ENCODE measurements at regions not wholly inside any gene's neighbourhood (a gene's known extent, or its start where the extent isn't known, plus 50 kb on each side); places are given as distances from the start of the nearest gene placed in this dataset.
"Not testable (repeated sequence)": the region's sequence is repeated elsewhere in the genome, so short reads cannot be mapped to it uniquely, and the experiment has no call there.

GRCh38 chr10:6984971-6985370 is 404.9 kb upstream of the PRKCQ start:
- DNase-seq (ENCODE audit: low read depth in 2 of 2) = no peak

GRCh38 chr10:6984016-6984415 is 403.9 kb upstream of the PRKCQ start:
- not testable (repeated sequence) for DNase-seq (ENCODE audit: low read depth in 2 of 2)

GRCh38 chr10:6980353-6980752 is 400.3 kb upstream of the PRKCQ start:
- no peak for DNase-seq (ENCODE audit: low read depth in 2 of 2)

GRCh38 chr10:6979371-6979770 is 399.3 kb upstream of the PRKCQ start:
- DNase-seq (ENCODE audit: low read depth in 2 of 2) = no peak

GRCh38 chr10:6978187-6978627 is 398.1 kb upstream of the PRKCQ start:
- no peak for DNase-seq (ENCODE audit: low read depth in 2 of 2)

GRCh38 chr10:6977398-6978186 is 397.5 kb upstream of the PRKCQ start:
- no peak for DNase-seq (ENCODE audit: low read depth in 2 of 2)

- DNase-seq (ENCODE audit: low read depth in 2 of 2) = no peak
Observed at GRCh38 chr10:6973899-6974298, 393.8 kb upstream of the PRKCQ start.

GRCh38 chr10:6972226-6972625 is 392.1 kb upstream of the PRKCQ start:
- no peak for DNase-seq (ENCODE audit: low read depth in 2 of 2)

- DNase-seq (ENCODE audit: low read depth in 2 of 2) = no peak
Observed at GRCh38 chr10:6969659-6970058, 389.6 kb upstream of the PRKCQ start.

GRCh38 chr10:6964543-6964942 is 384.5 kb upstream of the PRKCQ start:
- DNase-seq (ENCODE audit: low read depth in 2 of 2) = no peak

GRCh38 chr10:6962576-6962975 is 382.5 kb upstream of the PRKCQ start:
- no peak for DNase-seq (ENCODE audit: low read depth in 2 of 2)

- no peak for DNase-seq (ENCODE audit: low read depth in 2 of 2)
Observed at GRCh38 chr10:6958711-6959110, 378.6 kb upstream of the PRKCQ start.

- DNase-seq (ENCODE audit: low read depth in 2 of 2) = no peak
Observed at GRCh38 chr10:6958254-6958653, 378.2 kb upstream of the PRKCQ start.

- DNase-seq (ENCODE audit: low read depth in 2 of 2) = no peak
Observed at GRCh38 chr10:6957851-6958250, 377.8 kb upstream of the PRKCQ start.

- no peak for DNase-seq (ENCODE audit: low read depth in 2 of 2)
Observed at GRCh38 chr10:6956562-6956961, 376.5 kb upstream of the PRKCQ start.

GRCh38 chr10:6953271-6953801 is 373.3 kb upstream of the PRKCQ start:
- no peak for DNase-seq (ENCODE audit: low read depth in 2 of 2)

- no peak for DNase-seq (ENCODE audit: low read depth in 2 of 2)
Observed at GRCh38 chr10:6951732-6952131, 371.7 kb upstream of the PRKCQ start.

- DNase-seq (ENCODE audit: low read depth in 2 of 2) = no peak
Observed at GRCh38 chr10:6950133-6950532, 370.1 kb upstream of the PRKCQ start.

GRCh38 chr10:6944436-6944835 is 364.4 kb upstream of the PRKCQ start:
- no peak for DNase-seq (ENCODE audit: low read depth in 2 of 2)

GRCh38 chr10:6938384-6938783 is 358.3 kb upstream of the PRKCQ start:
- DNase-seq (ENCODE audit: low read depth in 2 of 2) = no peak

GRCh38 chr10:6936931-6937330 is 356.9 kb upstream of the PRKCQ start:
- no peak for DNase-seq (ENCODE audit: low read depth in 2 of 2)

- no peak for DNase-seq (ENCODE audit: low read depth in 2 of 2)
Observed at GRCh38 chr10:6929148-6929830, 349.2 kb upstream of the PRKCQ start.

- no peak for DNase-seq (ENCODE audit: low read depth in 2 of 2)
Observed at GRCh38 chr10:6928586-6928985, 348.5 kb upstream of the PRKCQ start.

All from stimulated activated CD8-positive, alpha-beta memory T cell treated with anti-CD3 and anti-CD28 coated beads, Interleukin-7, amount 100 ng/mL, for 1 hour (primary cell).